Epithelial cell of prostate (primary cell): ENCODE measurements at regions not wholly inside any gene's neighbourhood (a gene's known extent, or its start where the extent isn't known, plus 50 kb on each side); places are given as distances from the start of the nearest gene placed in this dataset.
"Not testable (repeated sequence)": the region's sequence is repeated elsewhere in the genome, so short reads cannot be mapped to it uniquely, and the experiment has no call there.

Source experiments
- DNase-seq: peaks from one replicate; pipeline ENCODE4 v3.0.0-alpha.2; 2011; ENCODE audit warnings: low read depth, low spot score
- H3K27ac ChIP-seq: fragments of 450-650 bp; 2 replicates; pipeline ENCODE4 v1.5.1; 2017; ENCODE audit warnings: mild to moderate bottlenecking

DNA sequence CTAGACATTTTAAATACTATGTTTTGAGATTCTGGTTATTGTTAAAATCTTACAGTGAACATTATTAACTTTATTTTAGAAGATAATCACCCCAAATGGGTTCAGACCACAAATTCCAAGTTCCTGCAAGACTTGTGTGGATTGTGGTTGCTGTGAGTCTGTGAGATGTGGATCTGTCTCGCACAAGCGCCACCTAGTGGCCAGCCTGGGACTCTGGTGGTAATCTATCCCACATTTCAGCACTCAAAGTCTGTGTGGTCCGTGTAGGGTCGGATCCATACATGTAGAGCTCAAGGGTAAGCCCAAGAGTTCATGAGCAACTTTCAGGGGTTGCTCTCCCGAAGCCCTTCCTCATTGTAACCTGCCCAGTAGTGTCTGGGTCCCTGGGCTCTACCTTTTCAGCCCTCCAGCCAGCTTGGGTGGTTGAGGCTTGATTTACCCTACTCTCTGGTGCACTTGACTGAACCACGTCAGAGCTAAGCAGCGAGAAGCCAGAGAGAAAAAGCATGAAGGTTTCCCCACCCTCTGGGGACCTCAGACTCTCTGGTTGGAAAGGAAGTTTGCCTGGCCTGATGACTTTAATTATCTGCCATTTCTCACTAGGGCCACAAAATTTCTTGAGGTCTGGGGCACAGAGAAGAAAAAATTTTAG is 129.2 kb downstream of the ARHGAP11B start:
- H3K27ac ChIP-seq, DNase-seq: not testable (repeated sequence)

DNA sequence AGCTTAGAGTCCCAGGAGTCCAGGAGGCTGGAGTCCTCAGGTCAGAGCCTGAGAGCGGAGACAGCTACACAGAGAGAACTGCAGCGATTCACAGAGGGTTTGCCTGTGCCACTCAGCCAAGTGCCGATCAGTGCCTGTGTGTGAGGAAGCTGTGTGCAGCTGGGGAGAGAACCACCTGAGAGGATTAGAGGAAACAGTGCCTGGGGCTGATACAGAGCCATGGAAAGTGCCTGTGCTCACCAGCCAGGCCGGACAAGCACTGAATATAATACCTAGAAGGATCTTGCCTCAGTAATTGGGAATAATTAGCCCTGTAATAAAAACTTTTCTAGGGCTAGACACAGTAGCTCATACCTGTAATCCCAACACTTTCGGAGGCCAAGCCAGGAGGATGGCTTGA is 134.7 kb downstream of the ARHGAP11B start:
- DNase-seq, H3K27ac ChIP-seq: not testable (repeated sequence)

DNA sequence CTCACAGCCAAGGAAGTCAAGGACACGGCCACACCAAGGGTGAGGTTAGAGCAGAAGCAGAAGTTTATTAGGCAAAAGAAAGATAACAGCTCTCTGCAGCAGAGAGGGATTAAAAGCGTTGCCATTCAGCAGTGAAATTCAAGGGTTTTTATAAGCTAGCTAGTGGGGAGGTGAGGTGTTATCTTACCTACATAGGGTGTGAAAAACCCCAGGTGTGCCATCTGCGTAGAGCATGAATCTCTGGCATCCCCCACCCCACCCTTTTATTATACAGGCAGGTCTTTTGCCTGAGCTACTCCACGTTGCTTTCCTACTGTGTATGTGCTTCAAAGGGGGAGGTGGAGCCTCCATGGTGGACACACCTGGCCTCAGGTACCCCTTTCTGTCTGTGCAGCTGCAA is 135.4 kb downstream of the ARHGAP11B start:
- H3K27ac ChIP-seq, DNase-seq: not testable (repeated sequence)

DNA sequence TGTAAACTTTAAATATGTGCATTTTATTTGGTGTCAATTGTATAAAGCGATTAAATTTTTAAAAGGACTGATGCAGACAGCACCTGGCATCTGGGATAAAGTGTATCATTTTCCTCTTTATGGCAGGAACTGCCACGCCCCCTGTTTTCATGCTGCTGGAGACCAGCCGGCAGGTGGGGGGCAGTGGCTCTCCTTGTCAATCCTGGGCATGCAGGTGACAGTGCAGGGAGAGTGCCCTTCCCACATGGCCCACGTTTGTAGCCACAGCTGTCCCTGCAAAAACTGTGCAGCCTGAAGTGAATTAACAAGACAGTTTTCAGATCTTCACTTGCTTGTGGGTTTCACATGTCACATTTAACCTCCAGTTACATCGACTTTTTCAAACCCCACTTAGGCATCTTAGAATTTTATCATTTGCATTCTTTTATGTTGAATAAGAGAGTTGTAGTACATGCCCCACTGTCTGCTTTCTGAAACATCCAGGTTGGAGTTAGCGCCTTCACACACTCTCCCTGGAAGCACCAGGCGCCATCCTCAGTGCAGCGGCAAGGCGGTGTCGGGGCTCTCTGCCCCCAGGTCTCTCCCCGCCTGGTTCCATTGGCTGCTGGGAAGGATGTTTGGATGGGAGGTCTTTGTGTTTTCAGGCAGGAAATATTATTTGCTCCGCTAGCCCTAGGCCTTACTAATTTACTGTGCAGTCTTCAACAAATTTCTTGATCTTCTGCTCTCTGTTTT is 134.2 kb upstream of the FAN1 start:
- DNase-seq, H3K27ac ChIP-seq: not testable (repeated sequence)

- DNase-seq: no peak
- no peak overlapping the region for H3K27ac ChIP-seq
These were observed 133.0 kb upstream of the FAN1 start for GRCh38 chr15:30770759-30771158.

DNA sequence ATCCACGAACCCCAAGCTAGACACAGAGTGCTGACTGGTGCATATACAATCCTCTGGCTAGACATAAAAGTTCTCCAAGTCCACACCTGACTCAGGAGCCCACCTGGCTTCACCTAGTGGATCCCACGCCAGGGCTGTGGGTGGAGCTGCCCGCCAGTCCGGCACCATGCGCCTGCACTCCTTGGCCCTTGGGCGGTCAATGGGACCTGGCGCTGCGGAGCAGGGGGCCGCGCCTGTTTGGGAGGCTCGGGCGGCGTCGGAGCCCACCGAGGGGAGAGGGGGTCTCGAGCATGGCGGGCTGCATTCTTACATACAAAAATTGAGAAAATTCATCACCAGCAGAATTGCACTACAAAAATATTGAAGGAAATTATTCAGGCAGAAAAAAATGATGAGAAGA is 120.7 kb upstream of the FAN1 start:
- no peak overlapping the region for H3K27ac ChIP-seq
- no peak for DNase-seq

DNA sequence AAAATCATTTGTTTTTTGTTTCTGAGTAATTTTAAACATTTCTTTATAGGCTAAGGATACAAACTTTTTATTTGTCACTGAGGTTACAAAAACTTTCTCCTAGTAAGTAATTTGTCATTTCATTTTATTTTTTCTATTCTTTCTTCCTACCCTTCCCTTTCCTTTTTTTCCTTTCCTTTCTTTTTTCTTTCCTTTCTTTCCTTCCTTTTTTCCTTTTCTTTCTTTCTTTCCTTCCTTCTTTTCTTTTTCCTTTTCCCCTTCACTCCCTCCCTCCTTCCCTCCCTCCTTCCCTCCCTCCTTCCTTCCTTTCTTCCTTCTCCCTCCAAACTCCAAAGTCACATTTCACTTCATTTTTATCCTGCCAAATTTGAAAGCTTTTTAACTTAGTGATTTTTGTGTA is 115.1 kb upstream of the FAN1 start:
- H3K27ac ChIP-seq: no peak overlapping the region
- DNase-seq: no peak

DNA sequence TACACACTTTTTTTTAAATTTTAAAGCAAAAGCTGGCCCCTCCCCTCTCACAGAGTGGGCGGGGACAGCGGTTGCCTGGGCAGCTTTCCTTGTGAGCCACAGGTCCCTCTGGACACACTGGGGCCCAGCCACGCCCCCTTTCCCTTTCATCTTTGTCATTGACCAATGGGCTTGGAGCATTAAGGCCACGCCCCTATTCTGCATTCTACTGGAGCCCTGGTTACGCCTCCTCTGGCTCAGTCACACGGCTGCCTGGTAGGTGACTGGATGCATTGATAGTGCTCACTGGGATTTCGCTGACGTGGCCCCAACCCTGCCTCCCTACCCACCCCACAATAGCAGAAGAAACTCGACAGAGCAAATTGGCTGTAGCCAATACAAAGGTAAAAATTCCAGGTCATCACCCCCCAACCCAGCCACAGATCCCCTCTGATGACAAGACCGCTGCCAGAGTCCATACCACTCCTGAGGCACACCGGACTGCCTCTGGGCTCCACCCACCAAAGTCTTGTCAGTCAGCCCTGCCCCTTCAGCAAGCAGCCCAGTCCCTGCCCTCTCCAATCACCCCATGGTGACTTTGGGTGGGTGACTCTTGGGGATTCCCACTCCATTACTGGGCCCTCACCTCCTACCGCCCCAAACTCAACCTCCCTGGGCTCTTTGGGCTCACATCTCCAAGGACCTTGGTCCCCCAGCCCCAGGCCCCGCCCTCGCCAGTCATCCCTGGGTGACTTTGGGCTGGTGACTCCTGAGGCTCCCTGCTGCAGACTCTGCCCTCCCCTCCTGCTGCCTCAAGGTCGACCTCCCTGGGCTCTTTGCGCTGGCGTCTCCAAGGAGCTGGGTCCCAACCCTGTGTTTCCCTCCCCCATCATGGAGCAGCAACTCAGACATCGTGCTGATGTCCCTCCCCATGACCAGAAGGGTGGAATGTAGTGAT is 112.2 kb upstream of the FAN1 start:
- no peak for DNase-seq
- no peak overlapping the region for H3K27ac ChIP-seq

GRCh38 chr15:30792843-30793242 is 110.9 kb upstream of the FAN1 start:
- H3K27ac ChIP-seq, DNase-seq: not testable (repeated sequence)

DNA sequence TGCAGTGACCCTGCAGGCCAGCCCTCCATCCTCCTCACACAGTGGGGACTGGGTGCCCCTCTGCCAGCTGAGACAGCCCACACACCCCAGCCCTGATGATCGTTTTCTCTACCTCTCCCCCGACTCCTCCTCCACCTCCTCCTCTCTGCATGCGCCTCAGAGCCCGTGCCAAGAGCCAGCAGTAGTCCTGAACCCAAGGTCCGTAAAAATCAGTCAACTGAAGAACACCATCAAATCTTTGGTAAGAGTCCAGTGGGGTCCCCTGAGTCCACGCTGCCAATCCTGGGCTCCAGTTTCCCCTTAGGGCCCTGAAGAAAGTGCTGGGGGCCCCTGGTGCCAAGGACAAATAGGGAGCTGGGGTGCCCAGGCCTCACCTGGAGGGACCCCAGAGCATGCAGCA is 109.3 kb upstream of the FAN1 start:
- H3K27ac ChIP-seq: no peak overlapping the region

GRCh38 chr15:30799565-30799964 is 104.2 kb upstream of the FAN1 start:
- not testable (repeated sequence) for H3K27ac ChIP-seq, DNase-seq

More for the DNA sequence above, 109.3 kb upstream of the FAN1 start:
- no peak for DNase-seq

- not testable (repeated sequence) for DNase-seq, H3K27ac ChIP-seq
These were observed 102.4 kb upstream of the FAN1 start for GRCh38 chr15:30801140-30801895.

- H3K27ac ChIP-seq, DNase-seq: not testable (repeated sequence)
These were observed 101.7 kb upstream of the FAN1 start for GRCh38 chr15:30802001-30802400.

DNA sequence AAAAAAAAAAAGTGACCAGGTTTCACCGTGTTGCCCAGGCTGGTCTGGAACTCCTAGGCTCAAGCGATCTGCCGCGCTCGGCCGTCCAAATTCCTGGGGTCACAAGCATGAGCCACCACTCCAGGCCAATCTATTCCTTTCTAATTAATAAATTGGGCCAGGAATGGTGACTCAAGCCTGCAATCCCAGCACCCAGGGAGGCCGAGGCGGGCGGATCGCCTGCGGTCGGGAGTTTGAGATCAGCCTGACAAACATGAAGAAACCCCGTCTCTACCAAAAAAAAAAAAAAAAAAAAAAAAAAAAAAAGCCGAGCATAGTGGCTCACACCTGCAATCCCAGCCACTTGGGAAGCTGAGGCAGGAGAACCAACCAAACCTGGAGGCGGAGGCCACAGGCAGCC is 100.0 kb upstream of the FAN1 start:
- not testable (repeated sequence) for DNase-seq, H3K27ac ChIP-seq

DNA sequence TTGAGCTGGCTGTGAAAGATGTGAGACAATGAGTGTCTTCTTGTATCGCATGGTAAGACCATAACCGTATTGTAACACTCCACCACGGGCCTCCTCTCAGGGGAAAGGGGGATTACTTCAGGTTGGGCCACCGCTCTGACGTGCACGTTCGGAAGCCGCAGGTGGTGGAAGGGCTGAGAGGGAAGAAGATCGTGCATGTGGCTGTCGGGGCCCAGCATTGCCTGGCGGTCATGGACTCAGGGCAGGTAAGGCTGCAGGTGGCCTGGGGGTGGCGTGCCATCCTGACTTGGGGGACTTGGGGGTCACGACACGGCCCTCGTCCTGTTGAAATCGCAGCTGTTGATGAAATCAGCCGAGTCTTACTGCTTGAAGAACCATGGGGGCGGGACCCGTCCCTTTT is 87.3 kb upstream of the FAN1 start:
- no peak overlapping the region for H3K27ac ChIP-seq
- no peak for DNase-seq

DNA sequence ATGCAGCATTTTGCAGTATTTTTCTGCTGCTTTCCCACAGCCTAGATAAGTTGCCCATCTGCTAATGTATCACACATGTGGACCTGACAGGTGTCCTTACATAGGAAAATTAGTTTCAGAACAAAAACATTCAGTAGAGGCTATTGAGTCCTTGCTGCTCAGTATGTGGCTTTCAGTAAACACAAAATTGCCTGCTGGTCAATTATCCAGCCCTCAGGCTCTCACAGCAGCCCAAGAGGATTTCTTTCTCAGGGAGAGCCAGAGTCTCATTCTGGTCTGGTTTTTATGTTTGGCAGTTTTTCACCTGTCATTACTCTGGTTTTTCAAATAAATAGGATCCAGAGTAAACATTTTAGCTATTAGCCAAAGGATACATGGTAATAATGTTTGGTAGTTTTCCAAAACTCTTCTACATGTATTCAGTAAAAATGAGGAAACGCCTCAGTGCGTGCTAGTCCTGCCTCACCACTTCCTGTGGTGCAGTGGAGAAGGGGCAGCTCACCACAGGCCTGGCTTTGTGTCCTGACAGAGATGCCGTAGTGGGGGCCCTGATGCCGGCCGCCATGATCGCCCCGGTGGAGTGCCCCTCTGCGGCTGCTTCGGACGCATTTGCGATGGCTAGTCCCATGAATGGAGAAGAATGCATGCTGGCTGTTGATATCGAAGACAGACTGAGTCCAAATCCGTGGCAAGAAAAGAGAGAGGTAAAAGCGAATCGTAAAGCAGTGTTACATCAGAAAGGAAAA is 80.5 kb upstream of the FAN1 start:
- peak overlapping the region; percentile 49 for H3K27ac ChIP-seq
- not testable (repeated sequence) for DNase-seq

DNA sequence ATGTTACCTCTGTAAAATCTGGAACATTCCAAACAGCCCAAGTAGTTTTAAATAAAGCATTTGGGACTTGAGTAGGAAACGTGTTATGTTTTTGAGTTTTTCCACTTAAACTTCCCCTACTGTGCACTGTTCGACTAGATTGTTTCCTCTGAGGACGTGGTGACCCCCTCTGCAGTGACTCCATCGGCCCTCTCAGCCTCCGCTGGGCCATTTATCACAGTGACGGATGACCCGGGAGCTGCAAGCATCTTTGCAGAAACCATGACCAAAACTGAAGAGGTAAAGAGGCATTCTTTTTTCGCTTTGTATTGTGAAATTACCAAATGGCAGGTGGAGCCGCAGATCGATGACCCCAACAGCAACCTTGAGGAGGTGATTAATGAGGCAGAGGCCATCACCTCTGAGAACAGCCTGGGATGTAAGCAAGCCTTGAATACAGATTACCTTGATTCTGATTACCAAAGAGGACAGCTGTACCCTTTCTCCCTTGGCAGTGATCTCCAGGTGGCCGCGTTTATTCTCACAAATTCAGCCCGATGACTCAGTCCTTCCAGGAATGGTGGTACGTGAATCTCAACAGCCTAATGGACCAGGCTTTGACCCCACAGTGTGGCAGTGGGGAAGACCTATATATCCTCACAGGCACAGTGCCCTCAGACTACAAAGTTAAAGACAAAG is 79.1 kb upstream of the FAN1 start:
- no peak for DNase-seq
- no peak overlapping the region for H3K27ac ChIP-seq

DNA sequence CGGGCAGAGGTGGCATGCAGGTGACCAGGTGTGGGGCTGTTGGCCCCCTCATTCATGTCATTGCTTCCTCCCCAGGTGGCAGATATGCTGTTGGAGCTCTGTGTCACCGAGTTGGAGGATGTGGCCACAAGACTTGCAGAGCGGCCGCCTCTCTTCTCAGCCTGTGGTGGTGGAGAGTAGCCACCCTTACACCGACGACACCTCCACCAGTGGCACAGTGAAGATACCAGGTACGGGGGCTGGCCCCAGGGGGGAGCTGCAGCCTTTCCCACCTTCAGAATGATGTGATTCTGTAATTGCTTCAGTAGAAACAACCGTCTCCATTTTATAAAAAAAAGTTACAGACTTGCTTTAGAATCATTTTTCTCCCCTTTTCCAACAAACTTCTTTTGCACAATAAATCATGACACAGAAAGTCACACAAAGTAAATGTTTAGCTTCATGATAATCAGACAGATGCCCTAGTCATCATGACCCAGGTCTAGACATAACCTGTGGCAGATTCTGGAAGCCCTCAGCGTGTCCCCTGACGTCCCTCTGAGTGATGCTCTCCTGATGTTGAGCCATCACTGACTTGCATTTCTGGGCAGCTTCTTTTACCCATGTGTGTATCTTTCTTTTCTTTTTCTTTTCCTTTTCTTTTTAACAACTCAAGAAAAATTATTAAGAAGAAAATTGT is 76.0 kb upstream of the FAN1 start:
- H3K27ac ChIP-seq: no peak overlapping the region
- no peak for DNase-seq
